GM12878 (cell line): ENCODE measurements at regions not wholly inside any gene's neighbourhood (a gene's known extent, or its start where the extent isn't known, plus 50 kb on each side); places are given as distances from the start of the nearest gene placed in this dataset.

Experiments used
- ATAC-seq: fragments of 200-7000 bp; cut with Tn5 transposase; 3 replicates; pipeline ENCODE4 v1.9.1; 2020; ENCODE audit warnings: mild to moderate bottlenecking, moderate library complexity
- BruUV-seq: library from RNA; stranded (reverse); fragments of 400-500 nt; replicated peaks from 2 replicates; lab custom pipeline; 2021; lab: Mats Ljungman, UMichigan
- CTCF ChIA-PET: fragments of 300-600 bp; sonication (Branson Sonifier 250); formaldehyde crosslinking; extraction: SDS; loops from one replicate; lab custom pipeline; 2021; ENCODE audit warnings: inconsistent platforms; lab: Yijun Ruan, JAX
- POLR2A ChIA-PET: fragments of 350-600 bp; formaldehyde crosslinking; extraction: SDS; loops from one replicate; lab custom pipeline; 2021; ENCODE audit warnings: inconsistent platforms; lab: Charles Lee
- RAD21 ChIA-PET: fragments of 300-600 bp; sonication (Branson Sonifier 250); formaldehyde crosslinking; loops from one replicate; lab custom pipeline; 2023; ENCODE audit warnings: antibody characterized with exemption; ENCODE audit not compliant: unreplicated experiment; lab: Charles Lee
- SMC1A ChIA-PET: fragments of 300-600 bp; sonication (Branson Sonifier 250); formaldehyde crosslinking; loops from one replicate; lab custom pipeline; 2023; ENCODE audit not compliant: unreplicated experiment, uncharacterized antibody; lab: Charles Lee
- DNase-seq: peaks from one replicate; pipeline ENCODE4 v3.0.0-alpha.2; 2011; ENCODE audit warnings: low read depth, low spot score
- FAIRE-seq: peaks from 3 replicates; lab custom pipeline; 2011; peaks lifted over from hg19 to GRCh38; lab: Jason Lieb, UNC
- H2AFZ ChIP-seq: 2 replicates; pipeline ENCODE4 v1.6.0; 2011; ENCODE audit warnings: low read depth, low read length, control low read depth; ENCODE audit not compliant: control insufficient read depth
- H3K27ac ChIP-seq: 2 replicates; pipeline ENCODE4 v1.5.1; 2011; ENCODE audit warnings: control low read depth; ENCODE audit not compliant: control insufficient read depth, insufficient read depth
- H3K27me3 ChIP-seq, 2 experiments: replicated peaks in 1 of 2; 2 replicates each; pipeline versions ENCODE4 v1.6.0 to v1.6.1; 2011; ENCODE audit warnings: low read length in 1 of 2; ENCODE audit not compliant: control insufficient read depth in 2 of 2, insufficient read depth in 2 of 2
- H3K36me3 ChIP-seq, 2 experiments: 2 replicates each; pipeline ENCODE4 v1.5.1; 2011; ENCODE audit warnings: low read length in 1 of 2; ENCODE audit not compliant: control insufficient read depth in 2 of 2, insufficient read depth in 2 of 2
- H3K4me1 ChIP-seq: 2 replicates; pipeline ENCODE4 v1.6.1; 2011; ENCODE audit warnings: mild to moderate bottlenecking, low read length, moderate library complexity, mixed read lengths; ENCODE audit not compliant: control insufficient read depth, insufficient read depth
- H3K4me2 ChIP-seq: 2 replicates; pipeline ENCODE4 v1.6.0; 2011; ENCODE audit warnings: control low read depth; ENCODE audit not compliant: control insufficient read depth, insufficient read depth
- H3K4me3 ChIP-seq: fragments of 200-600 bp; sonication (generic); 2 replicates; pipeline ENCODE4 v1.5.1; 2016
- H3K79me2 ChIP-seq: 2 replicates; pipeline ENCODE4 v1.6.0; 2011; ENCODE audit warnings: low read length; ENCODE audit not compliant: control insufficient read depth, insufficient read depth
- H3K9ac ChIP-seq: 2 replicates; pipeline ENCODE4 v1.8.0; 2011; ENCODE audit warnings: low read length, control low read depth, mixed read lengths; ENCODE audit not compliant: control insufficient read depth, insufficient read depth
- H3K9me3 ChIP-seq: replicated peaks from 3 replicates; pipeline ENCODE4 v1.5.1; 2011; ENCODE audit warnings: mild to moderate bottlenecking, low read length; ENCODE audit not compliant: control insufficient read depth, insufficient read depth
- H4K20me1 ChIP-seq: 2 replicates; pipeline ENCODE4 v1.6.0; 2011; ENCODE audit not compliant: control insufficient read depth, insufficient read depth
- GATAD2B ChIP-seq: fragments of 450-650 bp; conservative IDR thresholded peaks from 2 replicates; pipeline ENCODE4 v1.6.1; 2017; ENCODE audit warnings: low read depth, mild to moderate bottlenecking, moderate library complexity
- HSF1 ChIP-seq: fragments of 150-350 bp; IDR thresholded peaks from 2 replicates; pipeline ENCODE4 v1.6.1; 2014; ENCODE audit warnings: mild to moderate bottlenecking, low read depth, low read length
- NFXL1 ChIP-seq: fragments of 450-650 bp; IDR thresholded peaks from 2 replicates; pipeline ENCODE4 v1.6.1; 2017; ENCODE audit warnings: antibody characterized with exemption, mild to moderate bottlenecking, borderline replicate concordance
- ZNF687 ChIP-seq: fragments of 450-650 bp; IDR thresholded peaks from 2 replicates; pipeline ENCODE4 v1.6.1; 2017; ENCODE audit warnings: mild to moderate bottlenecking, moderate library complexity
- WGBS: methylation state at CpG from one replicate; pipeline ENCODE4 v1.1.6; 2016; ENCODE audit warnings: low lambda C conversion rate; ENCODE audit not compliant: insufficient replicate concordance, insufficient coverage; ENCODE audit errors: missing lambda C conversion rate; 5-methylcytosine and 5-hydroxymethylcytosine counted together
- in situ Hi-C: fragments of 300-500 bp; cut with MboI; formaldehyde crosslinking; loops from 9 replicates; pipeline ENCODE4 v1.14.3; 2018; ENCODE audit warnings: mixed read lengths
- intact Hi-C: fragments of 100-400 bp; cut with micrococcal nuclease; formaldehyde crosslinking; loops from one replicate; pipeline ENCODE4 v1.14.2; 2022; ENCODE audit not compliant: unreplicated experiment

- SMC1A ChIA-PET: no interaction called here
- Histone ChIP-seq H3K27me3 (0 out of 4 replicates have a peak, but pooled peaks cover 0 to 2% of the 10 kb centered on the region in 2 experiments), H4K20me1 (no peaks in the 10 kb centered on the region), H3K9me3 (no peaks in the 10 kb centered on the region), H3K4me3 (no peak overlapping the region), H3K4me2 (no peak overlapping the region), H3K9ac (no peak overlapping the region), H3K27ac (no peak overlapping the region), H2AFZ (no peak overlapping the region), H3K4me1 (no peaks in the 10 kb centered on the region), H3K36me3 (no peaks in the 10 kb centered on the region), H3K79me2 (no peaks in the 10 kb centered on the region)
- RAD21 ChIA-PET: no interaction called here
- DNase-seq (no peak), ATAC-seq (no peak), FAIRE-seq (no peak)
- intact Hi-C loops (no loop called here), in situ Hi-C loops (no loop called here)
- CTCF ChIA-PET: no interaction called here
- WGBS: 49% methylated on average over 9 of the region's 9 CpGs
- no TSS peak for BruUV-seq
- TF ChIP-seq HSF1 (no peak), ZNF687 (no peak), GATAD2B (no peak), NFXL1 (no peak)
- POLR2A ChIA-PET: no interaction called here
Observed at GRCh38 chr2:128411431-128411830, 92.8 kb upstream of the HS6ST1 start.
